ENCODE measurements at regions not wholly inside any gene's neighbourhood (a gene's known extent, or its start where the extent isn't known, plus 50 kb on each side); places are given as distances from the start of the nearest gene placed in this dataset.
A peak's percentile ranks its signal among the peaks of the same experiment; 100 is the strongest.

- TF ChIP-seq EZH2phosphoT487 (IDR thresholded peaks at IDR 0.05; ENCODE audit: borderline replicate concordance) (no peak), CTCF (conservative IDR thresholded peaks at IDR 0.05; ENCODE audit: low read length) (no peak)
- Histone ChIP-seq H3K4me1 (ENCODE audit: insufficient read depth, low read length, poor library complexity, severe bottlenecking) (no peaks in the 10 kb centered on the region), H3K9ac (ENCODE audit: low read depth, low read length, poor library complexity, severe bottlenecking) (no peak overlapping the region), H3K79me2 (ENCODE audit: insufficient read depth, low read length) (no peaks in the 10 kb centered on the region), H3K4me3 (ENCODE audit: low read length, poor library complexity, severe bottlenecking) (no peak overlapping the region), H3K9me2 (replicated peaks; ENCODE audit: low read depth, low read length) (no peaks in the 10 kb centered on the region), H2AFZ (ENCODE audit: low read length) (no peak overlapping the region), H3K4me2 (ENCODE audit: low read depth, low read length, poor library complexity, severe bottlenecking) (no peak overlapping the region), H3K9me3 (ENCODE audit: insufficient read depth, low read depth, low read length) (no peaks in the 10 kb centered on the region), H3K27me3 (ENCODE audit: insufficient read depth, low read length, poor library complexity, severe bottlenecking) (no peaks in the 10 kb centered on the region), H3F3A (ENCODE audit: low read depth) (no peaks in the 10 kb centered on the region), H4K20me1 (ENCODE audit: insufficient read depth, low read length, poor library complexity, severe bottlenecking) (no peaks in the 10 kb centered on the region), H3K36me3 (ENCODE audit: insufficient read depth, low read length) (no peaks in the 10 kb centered on the region)
These were observed 207.1 kb upstream of the CEP162 start for GRCh38 chr6:84434550-84434949.

GRCh38 chr6:84432619-84433018 is 205.2 kb upstream of the CEP162 start:
- Histone ChIP-seq H2AFZ (ENCODE audit: low read length) (no peak overlapping the region), H3K9me3 (ENCODE audit: insufficient read depth, low read depth, low read length) (no peaks in the 10 kb centered on the region), H3K9ac (ENCODE audit: low read depth, low read length, poor library complexity, severe bottlenecking) (no peak overlapping the region), H3K79me2 (ENCODE audit: insufficient read depth, low read length) (no peaks in the 10 kb centered on the region), H3K4me2 (ENCODE audit: low read depth, low read length, poor library complexity, severe bottlenecking) (no peak overlapping the region), H3K36me3 (ENCODE audit: insufficient read depth, low read length) (no peaks in the 10 kb centered on the region), H3F3A (ENCODE audit: low read depth) (no peaks in the 10 kb centered on the region), H3K4me1 (ENCODE audit: insufficient read depth, low read length, poor library complexity, severe bottlenecking) (no peaks in the 10 kb centered on the region), H3K4me3 (ENCODE audit: low read length, poor library complexity, severe bottlenecking) (no peak overlapping the region), H4K20me1 (ENCODE audit: insufficient read depth, low read length, poor library complexity, severe bottlenecking) (no peaks in the 10 kb centered on the region), H3K27me3 (ENCODE audit: insufficient read depth, low read length, poor library complexity, severe bottlenecking) (no peaks in the 10 kb centered on the region), H3K9me2 (replicated peaks; ENCODE audit: low read depth, low read length) (no peaks in the 10 kb centered on the region)
- no peak for TF ChIP-seq EZH2phosphoT487 (IDR thresholded peaks at IDR 0.05; ENCODE audit: borderline replicate concordance)
- no peak for TF ChIP-seq CTCF (conservative IDR thresholded peaks at IDR 0.05; ENCODE audit: low read length)

- H3F3A ChIP-seq (ENCODE audit: low read depth), result no peaks in the 10 kb centered on the region
- H2AFZ ChIP-seq (ENCODE audit: low read length), result no peak overlapping the region
- H3K9me2 ChIP-seq (replicated peaks; ENCODE audit: low read depth, low read length), result no peaks in the 10 kb centered on the region
- H3K9ac ChIP-seq (ENCODE audit: low read depth, low read length, poor library complexity, severe bottlenecking), result no peak overlapping the region
- TF ChIP-seq CTCF (conservative IDR thresholded peaks at IDR 0.05; ENCODE audit: low read length) (peak; percentile 98), EZH2phosphoT487 (IDR thresholded peaks at IDR 0.05; ENCODE audit: borderline replicate concordance) (no peak)
- H3K79me2 ChIP-seq (ENCODE audit: insufficient read depth, low read length), result no peaks in the 10 kb centered on the region
- peaks cover 5% of the 10 kb centered on the region for H3K4me1 ChIP-seq (ENCODE audit: insufficient read depth, low read length, poor library complexity, severe bottlenecking)
- no peak overlapping the region for H3K4me3 ChIP-seq (ENCODE audit: low read length, poor library complexity, severe bottlenecking)
- no peaks in the 10 kb centered on the region for H3K36me3 ChIP-seq (ENCODE audit: insufficient read depth, low read length)
- H3K9me3 ChIP-seq (ENCODE audit: insufficient read depth, low read depth, low read length), result no peaks in the 10 kb centered on the region
- no peak overlapping the region for H3K4me2 ChIP-seq (ENCODE audit: low read depth, low read length, poor library complexity, severe bottlenecking)
- no peaks in the 10 kb centered on the region for H4K20me1 ChIP-seq (ENCODE audit: insufficient read depth, low read length, poor library complexity, severe bottlenecking)
- no peaks in the 10 kb centered on the region for H3K27me3 ChIP-seq (ENCODE audit: insufficient read depth, low read length, poor library complexity, severe bottlenecking)
These were observed 201.0 kb upstream of the CEP162 start for GRCh38 chr6:84428300-84428907.
